Natural killer cell (primary cell): ENCODE measurements at regions not wholly inside any gene's neighbourhood (a gene's known extent, or its start where the extent isn't known, plus 50 kb on each side); places are given as distances from the start of the nearest gene placed in this dataset.

Source experiments
- ATAC-seq, 3 donors: fragments of 150-1000 bp in 2 of 3; fragments of 200-7000 bp in 1 of 3; cut with Tn5 transposase; 1 replicate in 1 of 3; 2 replicates in 2 of 3; pipeline ENCODE4 v1.10.0; 2021; ENCODE audit warnings: mild to moderate bottlenecking in 2 of 3, moderate library complexity in 2 of 3
- DNase-seq, 2 donors: peaks; one replicate each; pipeline versions ENCODE4 v3.0.0 to v3.0.0-alpha.2; 2013 to 2021; ENCODE audit warnings: mixed read lengths in 1 of 2
- H3K27ac ChIP-seq: one replicate; pipeline ENCODE4 v1.5.1; 2013; ENCODE audit warnings: mild to moderate bottlenecking, low read length
- H3K27me3 ChIP-seq: one replicate; pipeline ENCODE4 v1.6.1; 2013; ENCODE audit warnings: low read length; ENCODE audit not compliant: control insufficient read depth, insufficient read depth
- H3K36me3 ChIP-seq: one replicate; pipeline ENCODE4 v1.6.1; 2013; ENCODE audit warnings: low read length; ENCODE audit not compliant: control insufficient read depth, insufficient read depth
- H3K4me1 ChIP-seq: one replicate; pipeline ENCODE4 v1.6.1; 2013; ENCODE audit warnings: low read length; ENCODE audit not compliant: control insufficient read depth, insufficient read depth
- H3K4me3 ChIP-seq: one replicate; pipeline ENCODE4 v1.5.1; 2013; ENCODE audit warnings: low read length
- H3K9me3 ChIP-seq: one replicate; pipeline ENCODE4 v1.6.1; 2013; ENCODE audit warnings: low read length; ENCODE audit not compliant: control insufficient read depth, insufficient read depth
- H3K27ac Mint-ChIP-seq, 2 donors: one replicate each; pipeline ENCODE4 v1.8.0; 2022; ENCODE audit warnings: mild to moderate bottlenecking in 2 of 2, mixed read lengths in 2 of 2, moderate library complexity in 1 of 2
- H3K27me3 Mint-ChIP-seq, 2 donors: one replicate each; pipeline ENCODE4 v1.8.0; 2022; ENCODE audit warnings: low read depth in 2 of 2, mixed read lengths in 2 of 2
- H3K36me3 Mint-ChIP-seq: one replicate; pipeline ENCODE4 v1.8.0; 2022; ENCODE audit warnings: mixed read lengths
- H3K4me1 Mint-ChIP-seq, 2 donors: one replicate each; pipeline ENCODE4 v1.8.0; 2022; ENCODE audit warnings: mixed read lengths in 2 of 2
- H3K4me3 Mint-ChIP-seq: one replicate; pipeline ENCODE4 v1.8.0; 2022; ENCODE audit warnings: mild to moderate bottlenecking, moderate library complexity, mixed read lengths
- H3K9me3 Mint-ChIP-seq, 2 donors: one replicate each; pipeline ENCODE4 v1.8.0; 2022; ENCODE audit warnings: mixed read lengths in 2 of 2
- WGBS: methylation state at CpG from one replicate; pipeline ENCODE4 v1.1.7; 2013; ENCODE audit warnings: missing lambda C conversion rate; ENCODE audit not compliant: insufficient coverage; 5-methylcytosine and 5-hydroxymethylcytosine counted together
- intact Hi-C: fragments of 100-400 bp; cut with micrococcal nuclease; formaldehyde crosslinking; loops from one replicate; pipeline ENCODE4 v1.14.2; 2022
- TF ChIP-seq, protein P1 (sequence below): fragments of 200-600 bp; IDR thresholded peaks from one replicate; pipeline ENCODE4 v1.8.0; 2022; ENCODE audit warnings: antibody characterized with exemption

DNA sequence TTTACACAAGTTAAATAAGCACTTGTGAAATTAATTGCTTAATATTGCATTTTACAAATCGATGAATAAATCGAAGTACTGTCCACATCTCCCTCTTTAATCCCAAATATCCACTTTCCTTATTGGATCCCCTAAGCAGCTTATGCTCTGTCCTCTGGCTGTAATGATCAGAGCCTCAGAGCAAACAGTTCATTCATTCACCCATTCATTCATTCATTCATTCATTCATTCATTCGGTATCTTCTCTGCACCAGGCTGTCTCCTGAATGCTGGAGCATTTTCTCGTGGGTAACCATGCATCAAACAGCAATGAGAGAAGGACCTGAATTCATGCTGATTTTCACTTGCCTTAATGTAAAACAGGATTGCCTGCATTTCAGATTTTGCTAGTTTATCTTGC is 69.5 kb upstream of the IGSF21 start:
- Histone ChIP-seq H3K9me3 (no peaks in the 10 kb centered on the region), H3K4me3 (no peak overlapping the region), H3K27me3 (no peaks in the 10 kb centered on the region), H3K36me3 (no peaks in the 10 kb centered on the region), H3K27ac (no peak overlapping the region), H3K4me1 (no peaks in the 10 kb centered on the region)
- DNase-seq, result no peak
- intact Hi-C loops, result no loop called here
- Mint-ChIP-seq H3K27me3 (peaks cover 8 to 14% of the 10 kb centered on the region in 2 donors), H3K27ac (no peak overlapping the region), H3K36me3 (no peaks in the 10 kb centered on the region), H3K4me1 (no peaks in the 10 kb centered on the region), H3K9me3 (no peaks in the 10 kb centered on the region), H3K4me3 (no peak overlapping the region)
- TF ChIP-seq, protein P1, sequence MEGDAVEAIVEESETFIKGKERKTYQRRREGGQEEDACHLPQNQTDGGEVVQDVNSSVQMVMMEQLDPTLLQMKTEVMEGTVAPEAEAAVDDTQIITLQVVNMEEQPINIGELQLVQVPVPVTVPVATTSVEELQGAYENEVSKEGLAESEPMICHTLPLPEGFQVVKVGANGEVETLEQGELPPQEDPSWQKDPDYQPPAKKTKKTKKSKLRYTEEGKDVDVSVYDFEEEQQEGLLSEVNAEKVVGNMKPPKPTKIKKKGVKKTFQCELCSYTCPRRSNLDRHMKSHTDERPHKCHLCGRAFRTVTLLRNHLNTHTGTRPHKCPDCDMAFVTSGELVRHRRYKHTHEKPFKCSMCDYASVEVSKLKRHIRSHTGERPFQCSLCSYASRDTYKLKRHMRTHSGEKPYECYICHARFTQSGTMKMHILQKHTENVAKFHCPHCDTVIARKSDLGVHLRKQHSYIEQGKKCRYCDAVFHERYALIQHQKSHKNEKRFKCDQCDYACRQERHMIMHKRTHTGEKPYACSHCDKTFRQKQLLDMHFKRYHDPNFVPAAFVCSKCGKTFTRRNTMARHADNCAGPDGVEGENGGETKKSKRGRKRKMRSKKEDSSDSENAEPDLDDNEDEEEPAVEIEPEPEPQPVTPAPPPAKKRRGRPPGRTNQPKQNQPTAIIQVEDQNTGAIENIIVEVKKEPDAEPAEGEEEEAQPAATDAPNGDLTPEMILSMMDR, result no peak
- WGBS, result 88% methylated on average over 4 of the region's 4 CpGs
- ATAC-seq, result no peak

DNA sequence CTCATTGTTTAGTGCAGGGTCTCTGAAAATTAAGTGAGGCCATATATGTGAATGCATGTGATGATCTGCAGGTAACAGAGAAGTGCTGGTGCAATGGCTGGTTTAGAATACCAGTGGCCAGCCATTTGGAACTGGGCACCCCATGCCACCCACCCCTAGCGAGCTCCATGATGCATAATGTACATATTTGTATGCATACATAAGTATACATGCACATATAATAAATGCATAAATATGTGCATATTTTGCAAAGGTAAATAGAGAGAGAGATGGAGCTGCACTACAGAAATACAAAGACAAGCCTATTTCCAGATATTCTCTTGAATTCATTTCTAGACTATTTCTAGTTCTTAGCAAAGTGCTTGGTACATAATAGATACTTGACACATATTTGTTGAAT is 68.5 kb upstream of the IGSF21 start:
- H3K4me1 Mint-ChIP-seq, result no peaks in the 10 kb centered on the region
- no peak overlapping the region for H3K4me3 ChIP-seq
- H3K4me3 Mint-ChIP-seq, result no peak overlapping the region
- no peaks in the 10 kb centered on the region for H3K36me3 Mint-ChIP-seq
- no CpG with 5 or more reads among the region's 1 CpG for WGBS
- H3K9me3 ChIP-seq, result no peaks in the 10 kb centered on the region
- ATAC-seq (no peak), DNase-seq (no peak)
- no peaks in the 10 kb centered on the region for H3K36me3 ChIP-seq
- peaks cover 3 to 11% of the 10 kb centered on the region in 2 donors for H3K27me3 Mint-ChIP-seq
- H3K27me3 ChIP-seq, result no peaks in the 10 kb centered on the region
- no peaks in the 10 kb centered on the region for H3K4me1 ChIP-seq
- H3K27ac Mint-ChIP-seq, result no peak overlapping the region
- intact Hi-C loops, result no loop called here
- TF ChIP-seq, protein P1, result no peak
- no peak overlapping the region for H3K27ac ChIP-seq
- H3K9me3 Mint-ChIP-seq, result no peaks in the 10 kb centered on the region

DNA sequence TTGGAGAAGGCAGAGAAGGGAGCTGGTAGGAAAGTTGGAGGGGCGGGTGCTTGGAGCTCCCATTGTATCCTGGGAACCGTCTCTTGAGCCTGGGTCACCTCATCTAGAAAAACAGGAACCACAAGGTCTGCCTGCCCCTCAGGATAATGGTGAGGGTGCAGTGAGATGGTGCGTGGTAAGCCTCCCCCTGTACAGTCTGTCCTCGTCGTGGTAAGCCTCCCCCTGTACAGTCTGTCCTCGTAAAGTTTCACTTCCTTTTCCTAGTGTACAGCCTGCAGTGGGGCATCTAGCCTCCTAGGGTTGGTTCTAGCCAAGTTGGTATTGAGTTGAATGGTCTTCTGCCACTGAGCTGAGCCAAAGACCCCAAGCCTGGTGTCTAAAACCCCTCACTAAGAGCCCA is 66.5 kb upstream of the IGSF21 start:
- intact Hi-C loops, result no loop called here
- H3K9me3 Mint-ChIP-seq, result no peaks in the 10 kb centered on the region
- ATAC-seq, result no peak

More for the DNA sequence above, 66.5 kb upstream of the IGSF21 start:
- 18% methylated on average over 5 of the region's 6 CpGs for WGBS
- H3K9me3 ChIP-seq, result no peaks in the 10 kb centered on the region
- TF ChIP-seq, protein P1, result no peak
- Mint-ChIP-seq H3K36me3 (no peaks in the 10 kb centered on the region), H3K27me3 (peaks cover 3 to 16% of the 10 kb centered on the region in 2 donors), H3K4me3 (no peak overlapping the region), H3K4me1 (no peaks in the 10 kb centered on the region), H3K27ac (no peak overlapping the region)
- H3K4me1 ChIP-seq, result no peaks in the 10 kb centered on the region
- H3K4me3 ChIP-seq, result no peak overlapping the region
- no peak overlapping the region for H3K27ac ChIP-seq
- H3K27me3 ChIP-seq, result no peaks in the 10 kb centered on the region
- H3K36me3 ChIP-seq, result no peaks in the 10 kb centered on the region
- DNase-seq, result no peak
